ENCODE measurements at regions not wholly inside any gene's neighbourhood (a gene's known extent, or its start where the extent isn't known, plus 50 kb on each side); places are given as distances from the start of the nearest gene placed in this dataset.

GRCh38 chr20:6471871-6472270 is 295.6 kb upstream of the BMP2 start:
- Histone ChIP-seq H4K91ac (ENCODE audit: insufficient read length, low read depth, low read length) (no peak overlapping the region), H2BK12ac (ENCODE audit: insufficient read length, low read depth, low read length) (no peak overlapping the region), H3K27ac (ENCODE audit: insufficient read length, low read depth, low read length) (no peak overlapping the region), H2BK15ac (ENCODE audit: low read depth, low read length) (no peak overlapping the region), H3K14ac (ENCODE audit: insufficient read depth, low read length) (no peak overlapping the region), H2AFZ (ENCODE audit: low read length) (no peak overlapping the region), H2BK120ac (ENCODE audit: low read depth, low read length, poor library complexity, severe bottlenecking) (no peak overlapping the region), H3K23me2 (ENCODE audit: insufficient read length, low read depth, low read length, poor library complexity, severe bottlenecking) (no peaks in the 10 kb centered on the region), H4K8ac (replicated peaks; ENCODE audit: insufficient read length, low read depth, low read length) (no peak overlapping the region), H3T11ph (ENCODE audit: low read length) (no peak overlapping the region), H2AK5ac (ENCODE audit: insufficient read length, low read length) (no peak overlapping the region), H3K56ac (ENCODE audit: insufficient read length, low read depth, low read length) (no peak overlapping the region), H3K9me3 (ENCODE audit: control insufficient read depth, low read depth, low read length) (no peaks in the 10 kb centered on the region), H3K4me1 (ENCODE audit: insufficient read depth, low read length) (peaks cover 3% of the 10 kb centered on the region; the same call in 1 of the 2 replicates), H2BK20ac (ENCODE audit: low read depth, low read length, poor library complexity, severe bottlenecking) (no peak overlapping the region), H4K5ac (ENCODE audit: insufficient read length, low read depth, low read length) (no peak overlapping the region), H3K79me1 (ENCODE audit: insufficient read depth, low read depth, low read length, poor library complexity, severe bottlenecking) (no peaks in the 10 kb centered on the region), H4K20me1 (ENCODE audit: control insufficient read depth, insufficient read depth, insufficient read length) (no peaks in the 10 kb centered on the region), H3K4me2 (ENCODE audit: insufficient read depth, insufficient read length, low read length) (no peak overlapping the region), H3K9ac (ENCODE audit: extremely low read depth, insufficient read length, low read length) (no peak overlapping the region), H3K27me3 (ENCODE audit: insufficient read depth, low read length) (no peaks in the 10 kb centered on the region), H3K23ac (ENCODE audit: insufficient read length, low read depth, low read length) (no peak overlapping the region), H3K79me2 (ENCODE audit: insufficient read depth, low read length) (no peaks in the 10 kb centered on the region), H2BK5ac (ENCODE audit: insufficient read length, low read length) (no peak overlapping the region), H3K18ac (ENCODE audit: insufficient read length, low read depth, low read length) (no peak overlapping the region), H3K4ac (ENCODE audit: low read depth, low read length) (no peak overlapping the region)
- Mint-ChIP-seq H3K4me1 (peaks cover 8% of the 10 kb centered on the region in 2 experiments), H3K4me3 (no peak overlapping the region), H3K27ac (no peak overlapping the region), H3K9me3 (no peaks in the 10 kb centered on the region; a peak in 1 of 5 replicates), H3K27me3 (ENCODE audit: low read depth) (no peaks in the 10 kb centered on the region), H3K36me3 (ENCODE audit: insufficient read depth in 1 of 3, low read depth in 3 of 3) (no peaks in the 10 kb centered on the region; a peak in 1 of 7 replicates)
- no peak for TF ChIP-seq CTCF (conservative IDR thresholded peaks at IDR 0.05)
- no CpG with 5 or more reads among the region's 1 CpG for WGBS (ENCODE audit: extremely low coverage, insufficient read length, low lambda C conversion rate)
- DNase-seq: no peak

Measured in H9 (cell line).